ENCODE measurements at regions not wholly inside any gene's neighbourhood (a gene's known extent, or its start where the extent isn't known, plus 50 kb on each side); places are given as distances from the start of the nearest gene placed in this dataset.

DNA sequence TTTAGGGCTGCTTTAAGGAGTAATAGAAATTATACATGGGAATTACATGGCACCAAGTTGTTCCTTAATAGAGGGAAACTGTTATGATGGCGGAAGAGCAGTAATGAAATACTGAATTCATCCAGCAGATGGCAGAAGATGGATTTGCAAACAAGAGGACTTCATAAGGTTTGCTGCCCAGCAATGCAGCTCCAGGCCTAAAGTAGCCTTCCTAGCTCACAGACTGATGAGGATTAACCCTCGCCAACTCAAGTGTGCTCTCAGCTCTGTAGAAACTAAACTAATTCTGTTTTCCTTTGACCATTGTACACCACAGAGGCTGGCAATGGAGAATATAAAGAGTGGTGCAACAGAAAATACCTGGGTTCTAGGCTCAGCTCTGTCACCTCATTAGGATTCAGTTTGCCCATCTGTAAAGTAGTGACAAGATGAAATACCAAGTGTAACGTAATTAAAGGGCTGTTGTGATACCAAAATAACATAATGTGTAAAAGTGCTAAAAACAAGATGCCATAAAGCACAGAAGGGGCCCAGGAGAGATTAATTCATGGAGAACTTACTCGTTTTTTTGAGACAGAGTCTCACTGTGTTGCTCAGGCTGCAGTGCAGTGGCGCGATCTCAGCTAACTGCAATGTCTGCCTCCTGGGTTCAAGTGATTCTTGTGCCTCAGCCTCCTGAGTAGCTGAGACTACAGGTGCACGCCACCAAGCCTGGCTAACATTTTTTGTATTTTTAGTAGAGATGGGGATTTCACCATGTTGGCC is 102.4 kb upstream of the SERBP1 start:
- no peaks in the 10 kb centered on the region for H4K20me1 ChIP-seq (ENCODE audit: insufficient read depth)
- DNase-seq (ENCODE audit: low read depth, low spot score), result peak; percentile 81
- H3K9me3 ChIP-seq (ENCODE audit: control insufficient read depth in 1 of 2, insufficient read depth in 1 of 2, low read depth in 1 of 2, low read length in 2 of 2), result no peaks in the 10 kb centered on the region
- H3K4me3 ChIP-seq (replicated peaks in 1 of 2; ENCODE audit: low read depth in 1 of 2, low read length in 2 of 2), result no peak overlapping the region
- peak overlapping the region; percentile 65 for H2AFZ ChIP-seq (ENCODE audit: low read depth, low read length, poor library complexity, severe bottlenecking)
- TF ChIP-seq SIN3A (IDR thresholded peaks at IDR 0.05; ENCODE audit: low read depth) (no peak), EZH2phosphoT487 (IDR thresholded peaks at IDR 0.05; ENCODE audit: borderline replicate concordance) (no peak), YY1 (IDR thresholded peaks at IDR 0.05; ENCODE audit: extremely low read depth, insufficient replicate concordance, low read depth, low read length) (peak; percentile 45), CEBPB (IDR thresholded peaks at IDR 0.05; ENCODE audit: low read depth) (no peak), EGR1 (IDR thresholded peaks at IDR 0.05; ENCODE audit: low read depth) (no peak), CBX3 (IDR thresholded peaks at IDR 0.05; ENCODE audit: low read depth) (peak; percentile 54; the same call in 1 of the 2 replicates), RAD21 (IDR thresholded peaks at IDR 0.05; ENCODE audit: low read depth) (peak; percentile 84)
- TF ChIP-seq, protein P1, sequence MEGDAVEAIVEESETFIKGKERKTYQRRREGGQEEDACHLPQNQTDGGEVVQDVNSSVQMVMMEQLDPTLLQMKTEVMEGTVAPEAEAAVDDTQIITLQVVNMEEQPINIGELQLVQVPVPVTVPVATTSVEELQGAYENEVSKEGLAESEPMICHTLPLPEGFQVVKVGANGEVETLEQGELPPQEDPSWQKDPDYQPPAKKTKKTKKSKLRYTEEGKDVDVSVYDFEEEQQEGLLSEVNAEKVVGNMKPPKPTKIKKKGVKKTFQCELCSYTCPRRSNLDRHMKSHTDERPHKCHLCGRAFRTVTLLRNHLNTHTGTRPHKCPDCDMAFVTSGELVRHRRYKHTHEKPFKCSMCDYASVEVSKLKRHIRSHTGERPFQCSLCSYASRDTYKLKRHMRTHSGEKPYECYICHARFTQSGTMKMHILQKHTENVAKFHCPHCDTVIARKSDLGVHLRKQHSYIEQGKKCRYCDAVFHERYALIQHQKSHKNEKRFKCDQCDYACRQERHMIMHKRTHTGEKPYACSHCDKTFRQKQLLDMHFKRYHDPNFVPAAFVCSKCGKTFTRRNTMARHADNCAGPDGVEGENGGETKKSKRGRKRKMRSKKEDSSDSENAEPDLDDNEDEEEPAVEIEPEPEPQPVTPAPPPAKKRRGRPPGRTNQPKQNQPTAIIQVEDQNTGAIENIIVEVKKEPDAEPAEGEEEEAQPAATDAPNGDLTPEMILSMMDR (IDR thresholded peaks at IDR 0.05 in 2 of 3, conservative IDR thresholded peaks at IDR 0.05 in 1 of 3; ENCODE audit: borderline replicate concordance in 1 of 3, insufficient read depth in 1 of 3, low read depth in 2 of 3, low read length in 2 of 3), result peak; percentile 54 to 73 (median 69); a peak in 5 of 6 replicates
- TF ChIP-seq, protein P2, sequence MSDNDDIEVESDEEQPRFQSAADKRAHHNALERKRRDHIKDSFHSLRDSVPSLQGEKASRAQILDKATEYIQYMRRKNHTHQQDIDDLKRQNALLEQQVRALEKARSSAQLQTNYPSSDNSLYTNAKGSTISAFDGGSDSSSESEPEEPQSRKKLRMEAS (IDR thresholded peaks at IDR 0.05), result no peak
- H3K9ac ChIP-seq (ENCODE audit: low read length), result no peak overlapping the region
- ChIA-PET CTCF (interaction anchor here (0.8 to 5.4 kb wide), 23 partner anchors 8 to 584 kb away, joined by 3 to 149 read pairs (median 4); no protein-coding TSS in a partner anchor), POLR2A (interaction anchor here (0.9 to 1.0 kb wide), 2 partner anchors 152 to 227 kb away, joined by 3 to 9 read pairs; partner anchors contain the start of gene GADD45A), RAD21 (ENCODE audit: low non-redundant PET in 1 of 2, low total read pairs in 2 of 2, uncharacterized antibody in 2 of 2, unreplicated experiment in 2 of 2) (interaction anchor here (0.6 to 1.4 kb wide), 6 partner anchors 28 to 317 kb away, joined by 3 to 15 read pairs (median 3); no protein-coding TSS in a partner anchor)
- ATAC-seq, result peak; percentile 82
- no peaks in the 10 kb centered on the region for H3K9me2 ChIP-seq (ENCODE audit: insufficient read depth)
- H3K79me2 ChIP-seq (ENCODE audit: insufficient read depth, low read length), result no peaks in the 10 kb centered on the region
- no peaks in the 10 kb centered on the region for H3K4me1 ChIP-seq (ENCODE audit: control insufficient read depth in 1 of 2, insufficient read depth in 2 of 2, low read length in 2 of 2)
- no peaks in the 10 kb centered on the region for H3K36me3 ChIP-seq (ENCODE audit: control insufficient read depth in 1 of 2, insufficient read depth in 2 of 2, low read length in 2 of 2)
- no peak overlapping the region for H3K27ac ChIP-seq (ENCODE audit: low read depth, low read length)
- intact Hi-C loops (cut with micrococcal nuclease), result loop anchor here (1.0 to 10.0 kb wide), 4 partner anchors 228 to 580 kb away; partner anchors contain the start of gene GNG12
- H3K4me2 ChIP-seq (ENCODE audit: low read length), result no peak overlapping the region
- no TSS peak for BruUV-seq (replicated peaks)
- no peaks in the 10 kb centered on the region for H3K27me3 ChIP-seq (ENCODE audit: insufficient read depth, low read length)
